ENCODE measurements at regions not wholly inside any gene's neighbourhood (a gene's known extent, or its start where the extent isn't known, plus 50 kb on each side); places are given as distances from the start of the nearest gene placed in this dataset.

GRCh38 chr10:62723375-62723774 is 81.1 kb upstream of the ADO start:
- Mint-ChIP-seq H3K4me3 (ENCODE audit: unreplicated experiment) (no peak overlapping the region), H3K27me3 (ENCODE audit: low read depth) (peaks cover 2% of the 10 kb centered on the region), H3K9me3 (ENCODE audit: low read depth) (no peaks in the 10 kb centered on the region), H3K4me1 (ENCODE audit: low read depth) (no peaks in the 10 kb centered on the region), H3K36me3 (ENCODE audit: low read depth) (no peaks in the 10 kb centered on the region), H3K27ac (ENCODE audit: unreplicated experiment) (no peak overlapping the region)
- no peak for TF ChIP-seq CTCF (IDR thresholded peaks at IDR 0.05)
- no peak for DNase-seq (ENCODE audit: low spot score)

GRCh38 chr10:62724465-62724864 is 80.1 kb upstream of the ADO start:
- no peaks in the 10 kb centered on the region for H3K36me3 Mint-ChIP-seq (ENCODE audit: low read depth)
- H3K27me3 Mint-ChIP-seq (ENCODE audit: low read depth) = peaks cover 2% of the 10 kb centered on the region
- H3K4me1 Mint-ChIP-seq (ENCODE audit: low read depth) = no peaks in the 10 kb centered on the region
- no peak for DNase-seq (ENCODE audit: low spot score)
- H3K27ac Mint-ChIP-seq (ENCODE audit: unreplicated experiment) = no peak overlapping the region
- H3K4me3 Mint-ChIP-seq (ENCODE audit: unreplicated experiment) = no peak overlapping the region
- no peak for TF ChIP-seq CTCF (IDR thresholded peaks at IDR 0.05)
- no peaks in the 10 kb centered on the region for H3K9me3 Mint-ChIP-seq (ENCODE audit: low read depth)

- Mint-ChIP-seq H3K4me1 (ENCODE audit: low read depth) (no peaks in the 10 kb centered on the region), H3K9me3 (ENCODE audit: low read depth) (no peaks in the 10 kb centered on the region), H3K27ac (ENCODE audit: unreplicated experiment) (no peak overlapping the region), H3K4me3 (ENCODE audit: unreplicated experiment) (no peak overlapping the region), H3K36me3 (ENCODE audit: low read depth) (no peaks in the 10 kb centered on the region), H3K27me3 (ENCODE audit: low read depth) (peaks cover 4% of the 10 kb centered on the region)
- no peak for DNase-seq (ENCODE audit: low spot score)
- TF ChIP-seq CTCF (IDR thresholded peaks at IDR 0.05) = no peak
These were observed 78.4 kb upstream of the ADO start for GRCh38 chr10:62726142-62726541.

GRCh38 chr10:62726638-62727037 is 77.9 kb upstream of the ADO start:
- Mint-ChIP-seq H3K9me3 (ENCODE audit: low read depth) (no peaks in the 10 kb centered on the region), H3K4me3 (ENCODE audit: unreplicated experiment) (no peak overlapping the region), H3K27me3 (ENCODE audit: low read depth) (peaks cover 6% of the 10 kb centered on the region), H3K4me1 (ENCODE audit: low read depth) (no peaks in the 10 kb centered on the region), H3K27ac (ENCODE audit: unreplicated experiment) (no peak overlapping the region), H3K36me3 (ENCODE audit: low read depth) (no peaks in the 10 kb centered on the region)
- no peak for TF ChIP-seq CTCF (IDR thresholded peaks at IDR 0.05)
- no peak for DNase-seq (ENCODE audit: low spot score)

- Mint-ChIP-seq H3K27ac (ENCODE audit: unreplicated experiment) (no peak overlapping the region), H3K27me3 (ENCODE audit: low read depth) (peaks cover 6% of the 10 kb centered on the region), H3K9me3 (ENCODE audit: low read depth) (no peaks in the 10 kb centered on the region), H3K36me3 (ENCODE audit: low read depth) (no peaks in the 10 kb centered on the region), H3K4me1 (ENCODE audit: low read depth) (no peaks in the 10 kb centered on the region), H3K4me3 (ENCODE audit: unreplicated experiment) (no peak overlapping the region)
- no peak for DNase-seq (ENCODE audit: low spot score)
- no peak for TF ChIP-seq CTCF (IDR thresholded peaks at IDR 0.05)
These were observed 76.6 kb upstream of the ADO start for GRCh38 chr10:62727934-62728333.
